H9 (cell line): ENCODE measurements at regions not wholly inside any gene's neighbourhood (a gene's known extent, or its start where the extent isn't known, plus 50 kb on each side); places are given as distances from the start of the nearest gene placed in this dataset.

ENCODE experiments used
- DNase-seq: peaks from one replicate; pipeline ENCODE4 v3.0.0-alpha.2; 2017
- H2AFZ ChIP-seq: one replicate; pipeline ENCODE4 v1.6.1; 2013; ENCODE audit warnings: mild to moderate bottlenecking, low read length, control low read depth, moderate library complexity
- H2AK5ac ChIP-seq: 2 replicates; pipeline ENCODE4 v1.6.1; 2013; ENCODE audit warnings: low read length, control low read depth, mixed read lengths; ENCODE audit not compliant: insufficient read length
- H2BK120ac ChIP-seq: one replicate; pipeline ENCODE4 v1.6.1; 2013; ENCODE audit warnings: low read depth, mild to moderate bottlenecking, low read length, control low read depth, inconsistent platforms; ENCODE audit not compliant: poor library complexity, severe bottlenecking
- H2BK12ac ChIP-seq: 2 replicates; pipeline ENCODE4 v1.6.1; 2013; ENCODE audit warnings: low read length, control low read depth, mixed read lengths, low read depth; ENCODE audit not compliant: insufficient read length
- H2BK15ac ChIP-seq: 2 replicates; pipeline ENCODE4 v1.6.1; 2013; ENCODE audit warnings: low read depth, low read length, control low read depth
- H2BK20ac ChIP-seq: one replicate; pipeline ENCODE4 v1.6.1; 2013; ENCODE audit warnings: low read depth, mild to moderate bottlenecking, low read length, control low read depth, inconsistent platforms; ENCODE audit not compliant: poor library complexity, severe bottlenecking
- H2BK5ac ChIP-seq: 2 replicates; pipeline ENCODE4 v1.6.1; 2013; ENCODE audit warnings: low read length, control low read depth, mixed read lengths; ENCODE audit not compliant: insufficient read length
- H3K14ac ChIP-seq: 2 replicates; pipeline ENCODE4 v1.6.1; 2013; ENCODE audit warnings: low read length, control low read depth; ENCODE audit not compliant: insufficient read depth
- H3K18ac ChIP-seq: 2 replicates; pipeline ENCODE4 v1.6.1; 2013; ENCODE audit warnings: low read depth, mild to moderate bottlenecking, mixed read lengths, low read length, control low read depth; ENCODE audit not compliant: insufficient read length
- H3K23ac ChIP-seq: 2 replicates; pipeline ENCODE4 v1.6.1; 2013; ENCODE audit warnings: low read length, control low read depth, mixed read lengths, low read depth; ENCODE audit not compliant: insufficient read length
- H3K23me2 ChIP-seq: 2 replicates; pipeline ENCODE4 v1.6.1; 2013; ENCODE audit warnings: low read depth, mild to moderate bottlenecking, mixed read lengths, low read length, control low read depth; ENCODE audit not compliant: insufficient read length, poor library complexity, severe bottlenecking
- H3K27ac ChIP-seq: 2 replicates; pipeline ENCODE4 v1.5.1; 2013; ENCODE audit warnings: low read length, control low read depth, mixed read lengths, low read depth; ENCODE audit not compliant: insufficient read length
- H3K27me3 ChIP-seq: 2 replicates; pipeline ENCODE4 v1.6.1; 2013; ENCODE audit warnings: low read length, control low read depth, inconsistent platforms; ENCODE audit not compliant: insufficient read depth
- H3K4ac ChIP-seq: 2 replicates; pipeline ENCODE4 v1.6.1; 2013; ENCODE audit warnings: low read depth, mild to moderate bottlenecking, control low read depth, inconsistent platforms, low read length, moderate library complexity
- H3K4me1 ChIP-seq: 2 replicates; pipeline ENCODE4 v1.6.1; 2013; ENCODE audit warnings: low read length, control low read depth, inconsistent platforms; ENCODE audit not compliant: insufficient read depth
- H3K4me2 ChIP-seq: 2 replicates; pipeline ENCODE4 v1.6.1; 2013; ENCODE audit warnings: low read length, control low read depth, mixed read lengths; ENCODE audit not compliant: insufficient read length, insufficient read depth
- H3K56ac ChIP-seq: 2 replicates; pipeline ENCODE4 v1.6.1; 2013; ENCODE audit warnings: low read depth, mild to moderate bottlenecking, mixed read lengths, low read length, control low read depth; ENCODE audit not compliant: insufficient read length
- H3K79me1 ChIP-seq: 2 replicates; pipeline ENCODE4 v1.6.1; 2013; ENCODE audit warnings: low read depth, mild to moderate bottlenecking, moderate library complexity, low read length, control low read depth, inconsistent platforms; ENCODE audit not compliant: insufficient read depth, poor library complexity, severe bottlenecking
- H3K79me2 ChIP-seq: 2 replicates; pipeline ENCODE4 v1.6.1; 2013; ENCODE audit warnings: low read length, control low read depth, inconsistent platforms; ENCODE audit not compliant: insufficient read depth
- H3K9ac ChIP-seq: 2 replicates; pipeline ENCODE4 v1.6.1; 2013; ENCODE audit warnings: low read length, control low read depth, mixed read lengths; ENCODE audit not compliant: insufficient read length; ENCODE audit errors: extremely low read depth
- H3K9me3 ChIP-seq: one replicate; pipeline ENCODE4 v1.6.1; 2013; ENCODE audit warnings: low read depth, low read length, inconsistent platforms; ENCODE audit not compliant: control insufficient read depth
- H3T11ph ChIP-seq: one replicate; pipeline ENCODE4 v1.6.1; 2013; ENCODE audit warnings: mild to moderate bottlenecking, low read length, control low read depth, inconsistent platforms
- H4K20me1 ChIP-seq: one replicate; pipeline ENCODE4 v1.6.1; 2013; ENCODE audit not compliant: control insufficient read depth, insufficient read length, insufficient read depth
- H4K5ac ChIP-seq: 2 replicates; pipeline ENCODE4 v1.6.1; 2013; ENCODE audit warnings: low read depth, mild to moderate bottlenecking, mixed read lengths, low read length, control low read depth; ENCODE audit not compliant: insufficient read length
- H4K8ac ChIP-seq: replicated peaks from 2 replicates; pipeline ENCODE4 v1.6.1; 2013; ENCODE audit warnings: low read length, control low read depth, mixed read lengths, low read depth; ENCODE audit not compliant: insufficient read length
- H4K91ac ChIP-seq: 2 replicates; pipeline ENCODE4 v1.6.1; 2013; ENCODE audit warnings: low read depth, mild to moderate bottlenecking, moderate library complexity, mixed read lengths, low read length, control low read depth; ENCODE audit not compliant: insufficient read length
- H3K27ac Mint-ChIP-seq, 3 experiments: 2 replicates in 2 of 3; 3 replicates in 1 of 3; pipeline ENCODE4 v1.8.0; 2020 to 2021; ENCODE audit warnings: mixed read lengths in 3 of 3, mild to moderate bottlenecking in 1 of 3, moderate library complexity in 1 of 3
- H3K27me3 Mint-ChIP-seq: 2 replicates; pipeline ENCODE4 v1.8.0; 2021; ENCODE audit warnings: low read depth, mild to moderate bottlenecking, moderate library complexity, mixed read lengths
- H3K36me3 Mint-ChIP-seq, 3 experiments: 2 replicates in 2 of 3; 3 replicates in 1 of 3; pipeline ENCODE4 v1.8.0; 2020 to 2021; ENCODE audit warnings: low read depth in 3 of 3, mixed read lengths in 3 of 3; ENCODE audit not compliant: insufficient read depth in 1 of 3
- H3K4me1 Mint-ChIP-seq, 2 experiments: 2 replicates each; pipeline ENCODE4 v1.8.0; 2020; ENCODE audit warnings: mixed read lengths in 2 of 2
- H3K4me3 Mint-ChIP-seq, 2 experiments: 2 replicates in 1 of 2; 3 replicates in 1 of 2; pipeline ENCODE4 v1.8.0; 2020 to 2021; ENCODE audit warnings: mild to moderate bottlenecking in 2 of 2, mixed read lengths in 2 of 2, moderate library complexity in 1 of 2
- H3K9me3 Mint-ChIP-seq, 2 experiments: 2 replicates in 1 of 2; 3 replicates in 1 of 2; pipeline ENCODE4 v1.8.0; 2020; ENCODE audit warnings: mild to moderate bottlenecking in 2 of 2, mixed read lengths in 2 of 2, moderate library complexity in 1 of 2
- CTCF ChIP-seq: fragments of 200-600 bp; sonication (generic); conservative IDR thresholded peaks from 3 replicates; pipeline ENCODE4 v1.8.0; 2021; ENCODE audit warnings: antibody characterized with exemption, mild to moderate bottlenecking
- WGBS: extraction: QIAGEN DNeasy Blood & Tissue Kit; methylation state at CpG from one replicate; pipeline ENCODE4 v1.1.7; 2013; ENCODE audit warnings: missing lambda C conversion rate, low lambda C conversion rate, mixed read lengths; ENCODE audit not compliant: insufficient read length; ENCODE audit errors: extremely low coverage; 5-methylcytosine and 5-hydroxymethylcytosine counted together

DNA sequence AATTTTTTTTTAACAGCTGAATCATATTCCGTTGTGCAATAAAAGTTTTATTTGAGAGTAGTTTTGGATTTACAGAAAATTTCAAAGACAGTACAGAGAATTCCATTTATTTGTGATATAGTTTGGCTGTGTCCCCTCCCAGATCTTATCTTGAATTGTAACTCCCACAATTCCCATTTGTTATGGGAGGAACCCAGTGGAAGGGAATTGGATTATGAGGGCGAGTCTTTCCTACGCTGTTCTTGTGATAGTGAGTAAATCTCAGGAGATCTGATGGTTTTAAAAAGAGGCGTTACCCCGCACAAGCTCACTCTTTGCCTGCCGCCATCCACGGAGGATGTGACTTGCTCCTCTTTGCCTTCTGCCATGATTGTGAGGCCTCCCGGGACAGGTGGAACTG lies 228.0 kb upstream of the MAGI2 start:
- no peak overlapping the region for H4K8ac ChIP-seq
- no peak overlapping the region for H2BK12ac ChIP-seq
- H4K20me1 ChIP-seq: no peaks in the 10 kb centered on the region
- H3K18ac ChIP-seq: no peak overlapping the region
- no peak overlapping the region for H3K9ac ChIP-seq
- H2BK120ac ChIP-seq: no peak overlapping the region
- no peak overlapping the region for H2AK5ac ChIP-seq
- H3K23me2 ChIP-seq: no peaks in the 10 kb centered on the region
- no peaks in the 10 kb centered on the region for H3K9me3 ChIP-seq
- no peaks in the 10 kb centered on the region; the same call in none of the 2 replicates for H3K27me3 Mint-ChIP-seq
- no peak for TF ChIP-seq CTCF
- no peak for DNase-seq
- H3K27ac ChIP-seq: no peak overlapping the region
- no CpG with 5 or more reads among the region's 8 CpGs for WGBS
- no peak overlapping the region for H2AFZ ChIP-seq
- H3T11ph ChIP-seq: no peak overlapping the region
- no peak overlapping the region for H4K5ac ChIP-seq
- H3K4me2 ChIP-seq: no peak overlapping the region
- H2BK20ac ChIP-seq: no peak overlapping the region
- no peak overlapping the region for H4K91ac ChIP-seq
- no peaks in the 10 kb centered on the region for H3K79me1 ChIP-seq
- H3K27ac Mint-ChIP-seq: no peak overlapping the region
- H3K27me3 ChIP-seq: no peaks in the 10 kb centered on the region
- no peak overlapping the region for H3K4ac ChIP-seq
- no peak overlapping the region for H2BK5ac ChIP-seq
- no peak overlapping the region for H3K14ac ChIP-seq
- no peak overlapping the region for H3K4me3 Mint-ChIP-seq
- no peak overlapping the region for H3K56ac ChIP-seq
- H3K79me2 ChIP-seq: no peaks in the 10 kb centered on the region
- no peaks in the 10 kb centered on the region for H3K4me1 Mint-ChIP-seq
- H3K9me3 Mint-ChIP-seq: no peaks in the 10 kb centered on the region
- H3K4me1 ChIP-seq: no peaks in the 10 kb centered on the region
- no peaks in the 10 kb centered on the region for H3K36me3 Mint-ChIP-seq
- H2BK15ac ChIP-seq: no peak overlapping the region
- no peak overlapping the region for H3K23ac ChIP-seq
